ENCODE measurements at regions not wholly inside any gene's neighbourhood (a gene's known extent, or its start where the extent isn't known, plus 50 kb on each side); places are given as distances from the start of the nearest gene placed in this dataset.
A peak's percentile ranks its signal among the peaks of the same experiment; 100 is the strongest.

- Histone ChIP-seq H4K91ac (ENCODE audit: low read depth, low read length, poor library complexity) (no peak overlapping the region), H3K27me3 (ENCODE audit: control insufficient read depth in 3 of 3, insufficient read depth in 3 of 3, low read depth in 1 of 3, low read length in 3 of 3) (no peaks in the 10 kb centered on the region), H4K8ac (ENCODE audit: low read depth, low read length) (no peak overlapping the region), H3K14ac (ENCODE audit: low read length) (no peak overlapping the region), H3K9me3 (replicated peaks in 1 of 2; ENCODE audit: control insufficient read depth in 2 of 2, insufficient read depth in 1 of 2, low read depth in 1 of 2, low read length in 2 of 2) (no peaks in the 10 kb centered on the region), H3K9ac (ENCODE audit: low read depth, low read length, poor library complexity) (no peak overlapping the region), H3K4me2 (ENCODE audit: insufficient read depth, low read length, poor library complexity, severe bottlenecking) (no peak overlapping the region), H3K27ac (replicated peaks; ENCODE audit: low read length) (no peak overlapping the region), H3K36me3 (replicated peaks in 1 of 2; ENCODE audit: control insufficient read depth in 2 of 2, insufficient read depth in 2 of 2, low read length in 2 of 2) (no peaks in the 10 kb centered on the region), H2AK5ac (ENCODE audit: low read depth, low read length) (no peak overlapping the region), H2BK15ac (ENCODE audit: low read length) (no peak overlapping the region), H3K4me3 (ENCODE audit: low read length in 2 of 2) (no peak overlapping the region), H3K4ac (ENCODE audit: low read length) (no peak overlapping the region), H2BK12ac (ENCODE audit: low read length) (no peak overlapping the region), H3K4me1 (ENCODE audit: control insufficient read depth in 2 of 2, insufficient read depth in 1 of 2, low read depth in 1 of 2, low read length in 2 of 2) (peaks cover 0 to 3% of the 10 kb centered on the region in 2 donors), H2BK120ac (ENCODE audit: low read depth, low read length) (no peak overlapping the region), H2AFZ (ENCODE audit: low read length) (no peak overlapping the region), H3K18ac (ENCODE audit: low read length) (no peak overlapping the region), H3K79me1 (ENCODE audit: low read depth, low read length) (no peaks in the 10 kb centered on the region), H3K23ac (ENCODE audit: low read depth, low read length, poor library complexity) (no peak overlapping the region), H2BK5ac (ENCODE audit: low read length) (no peak overlapping the region)
- DNase-seq (ENCODE audit: low spot score) = no peak
- no CpG with 5 or more reads among the region's 4 CpGs for WGBS, 2 donors (ENCODE audit: extremely low coverage in 2 of 2, insufficient read length in 2 of 2, insufficient replicate concordance in 1 of 2)
Measured at GRCh38 chr4:189121336-189121735, 819.3 kb upstream of the FRG1 start.

GRCh38 chr4:189124149-189124758, 816.4 kb upstream of the FRG1 start:
- no peak overlapping the region for H2AK5ac ChIP-seq (ENCODE audit: low read depth, low read length)
- H2AFZ ChIP-seq (ENCODE audit: low read length) = no peak overlapping the region
- no peaks in the 10 kb centered on the region for H3K27me3 ChIP-seq (ENCODE audit: control insufficient read depth in 3 of 3, insufficient read depth in 3 of 3, low read depth in 1 of 3, low read length in 3 of 3)
- no peak overlapping the region for H2BK120ac ChIP-seq (ENCODE audit: low read depth, low read length)
- no peak overlapping the region for H2BK15ac ChIP-seq (ENCODE audit: low read length)
- no peak overlapping the region for H3K4ac ChIP-seq (ENCODE audit: low read length)
- H3K4me1 ChIP-seq (ENCODE audit: control insufficient read depth in 2 of 2, insufficient read depth in 1 of 2, low read depth in 1 of 2, low read length in 2 of 2) = no peaks in the 10 kb centered on the region
- no peaks in the 10 kb centered on the region for H3K9me3 ChIP-seq (replicated peaks in 1 of 2; ENCODE audit: control insufficient read depth in 2 of 2, insufficient read depth in 1 of 2, low read depth in 1 of 2, low read length in 2 of 2)
- no peak overlapping the region for H4K91ac ChIP-seq (ENCODE audit: low read depth, low read length, poor library complexity)
- H2BK5ac ChIP-seq (ENCODE audit: low read length) = no peak overlapping the region
- H3K4me3 ChIP-seq (ENCODE audit: low read length in 2 of 2) = no peak overlapping the region
- no peak overlapping the region for H3K14ac ChIP-seq (ENCODE audit: low read length)
- no peaks in the 10 kb centered on the region for H3K36me3 ChIP-seq (replicated peaks in 1 of 2; ENCODE audit: control insufficient read depth in 2 of 2, insufficient read depth in 2 of 2, low read length in 2 of 2)
- no peak overlapping the region for H3K23ac ChIP-seq (ENCODE audit: low read depth, low read length, poor library complexity)
- H3K18ac ChIP-seq (ENCODE audit: low read length) = no peak overlapping the region
- no peak overlapping the region for H3K4me2 ChIP-seq (ENCODE audit: insufficient read depth, low read length, poor library complexity, severe bottlenecking)
- DNase-seq (ENCODE audit: low spot score) = peak; percentile 11
- whole genome bisulfite sequencing, 2 donors (ENCODE audit: extremely low coverage in 2 of 2, insufficient read length in 2 of 2, insufficient replicate concordance in 1 of 2) = no CpG with 5 or more reads among the region's 10 CpGs
- no peak overlapping the region for H4K8ac ChIP-seq (ENCODE audit: low read depth, low read length)
- no peak overlapping the region for H3K9ac ChIP-seq (ENCODE audit: low read depth, low read length, poor library complexity)
- no peaks in the 10 kb centered on the region for H3K79me1 ChIP-seq (ENCODE audit: low read depth, low read length)
- H3K27ac ChIP-seq (replicated peaks; ENCODE audit: low read length) = no peak overlapping the region
- no peak overlapping the region for H2BK12ac ChIP-seq (ENCODE audit: low read length)

GRCh38 chr4:189124791-189125190, 815.9 kb upstream of the FRG1 start:
- H2BK5ac ChIP-seq (ENCODE audit: low read length) = no peak overlapping the region
- H3K9ac ChIP-seq (ENCODE audit: low read depth, low read length, poor library complexity) = no peak overlapping the region
- no peaks in the 10 kb centered on the region for H3K9me3 ChIP-seq (replicated peaks in 1 of 2; ENCODE audit: control insufficient read depth in 2 of 2, insufficient read depth in 1 of 2, low read depth in 1 of 2, low read length in 2 of 2)
- H4K91ac ChIP-seq (ENCODE audit: low read depth, low read length, poor library complexity) = no peak overlapping the region
- no peak for DNase-seq (ENCODE audit: low spot score)
- no peak overlapping the region for H3K4me3 ChIP-seq (ENCODE audit: low read length in 2 of 2)
- H3K79me1 ChIP-seq (ENCODE audit: low read depth, low read length) = no peaks in the 10 kb centered on the region
- H2BK12ac ChIP-seq (ENCODE audit: low read length) = no peak overlapping the region
- H3K14ac ChIP-seq (ENCODE audit: low read length) = no peak overlapping the region
- H2AFZ ChIP-seq (ENCODE audit: low read length) = no peak overlapping the region
- H2BK120ac ChIP-seq (ENCODE audit: low read depth, low read length) = no peak overlapping the region
- no peak overlapping the region for H3K18ac ChIP-seq (ENCODE audit: low read length)
- H3K27ac ChIP-seq (replicated peaks; ENCODE audit: low read length) = no peak overlapping the region
- WGBS, 2 donors (ENCODE audit: extremely low coverage in 2 of 2, insufficient read length in 2 of 2, insufficient replicate concordance in 1 of 2) = no CpG with 5 or more reads among the region's 4 CpGs
- no peak overlapping the region for H3K4ac ChIP-seq (ENCODE audit: low read length)
- H3K4me2 ChIP-seq (ENCODE audit: insufficient read depth, low read length, poor library complexity, severe bottlenecking) = no peak overlapping the region
- no peaks in the 10 kb centered on the region for H3K4me1 ChIP-seq (ENCODE audit: control insufficient read depth in 2 of 2, insufficient read depth in 1 of 2, low read depth in 1 of 2, low read length in 2 of 2)
- no peaks in the 10 kb centered on the region for H3K27me3 ChIP-seq (ENCODE audit: control insufficient read depth in 3 of 3, insufficient read depth in 3 of 3, low read depth in 1 of 3, low read length in 3 of 3)
- no peak overlapping the region for H2BK15ac ChIP-seq (ENCODE audit: low read length)
- H3K36me3 ChIP-seq (replicated peaks in 1 of 2; ENCODE audit: control insufficient read depth in 2 of 2, insufficient read depth in 2 of 2, low read length in 2 of 2) = no peaks in the 10 kb centered on the region
- H4K8ac ChIP-seq (ENCODE audit: low read depth, low read length) = no peak overlapping the region
- H2AK5ac ChIP-seq (ENCODE audit: low read depth, low read length) = no peak overlapping the region
- no peak overlapping the region for H3K23ac ChIP-seq (ENCODE audit: low read depth, low read length, poor library complexity)

GRCh38 chr4:189126040-189126439, 814.6 kb upstream of the FRG1 start:
- Histone ChIP-seq H3K4me3 (ENCODE audit: low read length in 2 of 2) (no peak overlapping the region), H2BK5ac (ENCODE audit: low read length) (no peak overlapping the region), H2BK15ac (ENCODE audit: low read length) (no peak overlapping the region), H3K4me2 (ENCODE audit: insufficient read depth, low read length, poor library complexity, severe bottlenecking) (no peak overlapping the region), H3K27me3 (ENCODE audit: control insufficient read depth in 3 of 3, insufficient read depth in 3 of 3, low read depth in 1 of 3, low read length in 3 of 3) (no peaks in the 10 kb centered on the region), H3K9me3 (replicated peaks in 1 of 2; ENCODE audit: control insufficient read depth in 2 of 2, insufficient read depth in 1 of 2, low read depth in 1 of 2, low read length in 2 of 2) (no peaks in the 10 kb centered on the region), H3K23ac (ENCODE audit: low read depth, low read length, poor library complexity) (no peak overlapping the region), H2BK120ac (ENCODE audit: low read depth, low read length) (no peak overlapping the region), H3K79me1 (ENCODE audit: low read depth, low read length) (no peaks in the 10 kb centered on the region), H3K9ac (ENCODE audit: low read depth, low read length, poor library complexity) (no peak overlapping the region), H2AFZ (ENCODE audit: low read length) (no peak overlapping the region), H3K4me1 (ENCODE audit: control insufficient read depth in 2 of 2, insufficient read depth in 1 of 2, low read depth in 1 of 2, low read length in 2 of 2) (no peaks in the 10 kb centered on the region), H3K4ac (ENCODE audit: low read length) (no peak overlapping the region), H3K14ac (ENCODE audit: low read length) (no peak overlapping the region), H3K36me3 (replicated peaks in 1 of 2; ENCODE audit: control insufficient read depth in 2 of 2, insufficient read depth in 2 of 2, low read length in 2 of 2) (no peaks in the 10 kb centered on the region), H2BK12ac (ENCODE audit: low read length) (no peak overlapping the region), H4K91ac (ENCODE audit: low read depth, low read length, poor library complexity) (no peak overlapping the region), H4K8ac (ENCODE audit: low read depth, low read length) (no peak overlapping the region), H3K18ac (ENCODE audit: low read length) (no peak overlapping the region), H3K27ac (replicated peaks; ENCODE audit: low read length) (no peak overlapping the region), H2AK5ac (ENCODE audit: low read depth, low read length) (no peak overlapping the region)
- no peak for DNase-seq (ENCODE audit: low spot score)
- no CpG with 5 or more reads among the region's 2 CpGs for WGBS, 2 donors (ENCODE audit: extremely low coverage in 2 of 2, insufficient read length in 2 of 2, insufficient replicate concordance in 1 of 2)

Data from neuronal stem cell (in vitro differentiated cells).